LNCAP (cell line): ENCODE measurements at regions not wholly inside any gene's neighbourhood (a gene's known extent, or its start where the extent isn't known, plus 50 kb on each side); places are given as distances from the start of the nearest gene placed in this dataset.

ENCODE experiments used
- TF ChIP-seq, protein P1 (sequence below): fragments of 450-650 bp; IDR thresholded peaks from 2 replicates; pipeline ENCODE4 v1.5.1; 2017; ENCODE audit warnings: mild to moderate bottlenecking

DNA sequence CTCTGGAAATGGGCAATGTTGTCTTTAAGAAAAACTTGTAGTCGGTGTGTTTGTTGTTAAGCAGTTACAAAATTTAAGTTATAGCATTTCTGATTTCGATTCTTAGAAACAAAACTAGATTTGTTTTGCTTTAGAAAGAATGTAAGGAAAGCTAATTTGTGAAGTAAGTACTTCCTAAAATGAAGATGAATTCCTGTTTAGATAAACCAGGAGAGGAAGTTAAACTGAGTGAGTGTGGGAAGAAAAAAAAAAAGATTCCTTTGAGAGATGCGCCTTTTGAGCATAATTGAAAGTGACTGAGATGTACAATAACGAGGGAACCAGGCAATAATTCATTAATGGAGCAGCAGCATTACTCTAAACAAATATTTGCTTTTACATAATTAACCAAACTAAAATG is 52.4 kb upstream of the ALOX12 start:
- TF ChIP-seq, protein P1, sequence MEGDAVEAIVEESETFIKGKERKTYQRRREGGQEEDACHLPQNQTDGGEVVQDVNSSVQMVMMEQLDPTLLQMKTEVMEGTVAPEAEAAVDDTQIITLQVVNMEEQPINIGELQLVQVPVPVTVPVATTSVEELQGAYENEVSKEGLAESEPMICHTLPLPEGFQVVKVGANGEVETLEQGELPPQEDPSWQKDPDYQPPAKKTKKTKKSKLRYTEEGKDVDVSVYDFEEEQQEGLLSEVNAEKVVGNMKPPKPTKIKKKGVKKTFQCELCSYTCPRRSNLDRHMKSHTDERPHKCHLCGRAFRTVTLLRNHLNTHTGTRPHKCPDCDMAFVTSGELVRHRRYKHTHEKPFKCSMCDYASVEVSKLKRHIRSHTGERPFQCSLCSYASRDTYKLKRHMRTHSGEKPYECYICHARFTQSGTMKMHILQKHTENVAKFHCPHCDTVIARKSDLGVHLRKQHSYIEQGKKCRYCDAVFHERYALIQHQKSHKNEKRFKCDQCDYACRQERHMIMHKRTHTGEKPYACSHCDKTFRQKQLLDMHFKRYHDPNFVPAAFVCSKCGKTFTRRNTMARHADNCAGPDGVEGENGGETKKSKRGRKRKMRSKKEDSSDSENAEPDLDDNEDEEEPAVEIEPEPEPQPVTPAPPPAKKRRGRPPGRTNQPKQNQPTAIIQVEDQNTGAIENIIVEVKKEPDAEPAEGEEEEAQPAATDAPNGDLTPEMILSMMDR, result no peak
